Tibial artery (tissue), 4 donors: ENCODE measurements at regions not wholly inside any gene's neighbourhood (a gene's known extent, or its start where the extent isn't known, plus 50 kb on each side); places are given as distances from the start of the nearest gene placed in this dataset.

Experiments used
- DNase-seq, 2 donors: peaks; one replicate each; pipeline ENCODE4 v3.0.0-alpha.2; 2019
- H3K27ac ChIP-seq, 2 donors: fragments of 200-600 bp; sonication (generic) in 1 of 2; 1 replicate in 1 of 2; 2 replicates in 1 of 2; pipeline ENCODE4 v1.5.1; 2018 to 2019; ENCODE audit warnings: mild to moderate bottlenecking in 1 of 2
- H3K27me3 ChIP-seq, 2 donors: fragments of 200-600 bp; sonication (generic) in 1 of 2; one replicate each; pipeline versions ENCODE4 v1.5.1 to v1.6.0; 2016 to 2019
- H3K36me3 ChIP-seq, 3 donors: fragments of 200-600 bp; sonication (generic) in 2 of 3; one replicate each; pipeline ENCODE4 v1.5.1; 2016 to 2019; ENCODE audit warnings: mild to moderate bottlenecking in 2 of 3
- H3K4me1 ChIP-seq, 4 donors: fragments of 200-600 bp; sonication (generic) in 2 of 4; 1 replicate in 3 of 4; 2 replicates in 1 of 4; pipeline ENCODE4 v1.5.1; 2016 to 2019
- H3K4me3 ChIP-seq, 2 donors: fragments of 200-600 bp; sonication (generic) in 1 of 2; 1 replicate in 1 of 2; 2 replicates in 1 of 2; pipeline ENCODE4 v1.5.1; 2018 to 2019; ENCODE audit warnings: mild to moderate bottlenecking in 2 of 2
- H3K9me3 ChIP-seq, 3 donors: fragments of 200-600 bp; sonication (generic) in 1 of 3; one replicate each; pipeline ENCODE4 v1.5.1; 2016 to 2019
- CTCF ChIP-seq, 2 experiments: fragments of 200-600 bp in 1 of 2; fragments of 450-650 bp in 1 of 2; IDR thresholded peaks; one replicate each; pipeline ENCODE4 v1.5.1; 2017 to 2019; ENCODE audit warnings: antibody characterized with exemption in 2 of 2, mild to moderate bottlenecking in 1 of 2, moderate library complexity in 1 of 2
- intact Hi-C: fragments of 100-400 bp; cut with DNase I; formaldehyde crosslinking; loops from one replicate; pipeline ENCODE4 v1.15.0; 2023; ENCODE audit warnings: low total_unique reads

GRCh38 chr6:170112583-170112860, 178.4 kb downstream of the DLL1 start:
- DNase-seq = peak; percentile 5 to 17
- Histone ChIP-seq H3K9me3 (no peaks in the 10 kb centered on the region), H3K4me1 (no peaks in the 10 kb centered on the region), H3K27me3 (peaks cover 0 to 22% of the 10 kb centered on the region in 2 donors), H3K4me3 (no peak overlapping the region), H3K27ac (no peak overlapping the region), H3K36me3 (no peaks in the 10 kb centered on the region)
- TF ChIP-seq CTCF (IDR thresholded peaks at IDR 0.05) = no peak
- intact Hi-C loops = no loop called here

DNA sequence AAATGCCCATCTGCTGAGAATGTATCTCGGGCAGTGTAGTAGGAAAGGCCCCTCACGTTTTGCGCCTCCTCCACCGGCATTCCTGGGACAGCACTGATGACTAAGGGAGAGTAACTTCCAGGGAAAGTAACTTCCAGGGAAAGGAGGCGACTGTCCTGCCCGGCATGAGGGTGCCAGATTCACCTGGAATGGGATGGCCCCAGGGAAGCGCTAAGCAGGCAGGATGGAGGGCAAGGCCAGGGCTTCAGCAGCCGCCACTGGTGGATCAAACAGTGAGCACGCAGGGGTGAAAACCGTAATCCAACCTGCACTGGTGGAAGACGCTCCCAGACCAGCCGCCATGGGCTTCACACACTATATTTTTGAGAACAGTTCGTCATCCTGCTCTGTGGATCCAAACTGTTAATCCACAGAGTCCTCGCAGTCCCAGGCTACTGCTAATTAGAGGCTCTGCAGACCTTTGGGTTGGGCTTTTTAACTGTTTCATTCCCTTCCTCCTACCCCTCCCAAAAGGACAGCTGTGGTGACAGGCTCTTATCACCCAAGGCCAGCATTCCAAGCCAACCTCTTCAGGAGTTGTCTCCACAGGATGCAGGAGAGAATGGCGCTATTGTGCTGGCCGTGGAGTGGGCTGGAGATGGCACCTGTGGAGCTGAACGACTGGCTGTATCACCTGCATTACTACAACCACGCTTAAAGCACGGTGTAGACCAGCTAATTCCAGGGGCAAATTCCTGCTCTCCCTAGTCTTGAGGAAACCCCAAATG, 178.9 kb downstream of the DLL1 start:
- intact Hi-C loops = no loop called here
- no peaks in the 10 kb centered on the region for H3K36me3 ChIP-seq
- DNase-seq = peak; percentile 10 to 47
- peaks cover 0 to 27% of the 10 kb centered on the region in 2 donors for H3K27me3 ChIP-seq
- no peaks in the 10 kb centered on the region for H3K4me1 ChIP-seq
- TF ChIP-seq CTCF (IDR thresholded peaks at IDR 0.05) = no peak
- no peak overlapping the region for H3K4me3 ChIP-seq
- no peaks in the 10 kb centered on the region for H3K9me3 ChIP-seq
- no peak overlapping the region for H3K27ac ChIP-seq

DNA sequence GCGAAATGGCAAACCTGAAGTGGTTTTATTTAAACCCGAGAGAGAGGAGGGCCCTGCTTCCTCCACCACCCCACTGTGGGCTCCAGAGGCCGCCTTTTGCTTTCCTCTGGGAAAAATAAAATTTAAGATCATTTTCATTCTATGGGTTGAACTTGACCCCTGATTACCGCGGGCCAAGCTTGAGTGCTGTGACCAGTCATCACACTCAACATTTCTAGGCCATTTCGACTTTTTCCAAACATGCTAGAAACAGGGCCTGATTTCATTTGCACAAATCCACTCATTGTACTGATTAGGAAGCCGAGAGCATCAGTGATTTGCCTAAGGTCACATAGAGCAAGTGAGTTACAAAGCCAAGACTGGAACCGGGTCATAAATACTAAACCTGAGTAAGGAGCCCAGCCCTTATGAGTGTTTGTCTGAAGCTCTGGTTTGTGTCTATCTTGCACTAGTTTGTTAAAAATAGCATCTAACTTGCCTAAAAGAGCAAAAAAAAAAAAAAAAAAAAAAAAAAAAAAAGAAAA, 179.7 kb downstream of the DLL1 start:
- Histone ChIP-seq H3K9me3 (no peaks in the 10 kb centered on the region), H3K27ac (no peak overlapping the region), H3K4me3 (no peak overlapping the region), H3K36me3 (no peaks in the 10 kb centered on the region), H3K27me3 (peaks cover 0 to 31% of the 10 kb centered on the region in 2 donors), H3K4me1 (no peaks in the 10 kb centered on the region)
- intact Hi-C loops = no loop called here
- no peak for TF ChIP-seq CTCF (IDR thresholded peaks at IDR 0.05)
- DNase-seq = peak in 1 of 2 donors; percentile 7

GRCh38 chr6:170110201-170111140, 180.4 kb downstream of the DLL1 start:
- Histone ChIP-seq H3K4me3 (no peak overlapping the region), H3K27me3 (peaks cover 0 to 31% of the 10 kb centered on the region in 2 donors), H3K4me1 (no peaks in the 10 kb centered on the region), H3K9me3 (no peaks in the 10 kb centered on the region), H3K27ac (no peak overlapping the region), H3K36me3 (no peaks in the 10 kb centered on the region)
- peak; percentile 11 to 43 for DNase-seq
- TF ChIP-seq CTCF (IDR thresholded peaks at IDR 0.05) = no peak
- intact Hi-C loops = no loop called here

GRCh38 chr6:170108890-170109587, 181.8 kb downstream of the DLL1 start:
- intact Hi-C loops = no loop called here
- Histone ChIP-seq H3K27ac (no peak overlapping the region), H3K4me3 (no peak overlapping the region), H3K36me3 (no peaks in the 10 kb centered on the region), H3K27me3 (peaks cover 0 to 25% of the 10 kb centered on the region in 2 donors), H3K9me3 (no peaks in the 10 kb centered on the region), H3K4me1 (no peaks in the 10 kb centered on the region)
- peak; percentile 7 to 35 for DNase-seq
- no peak for TF ChIP-seq CTCF (IDR thresholded peaks at IDR 0.05)
